ENCODE measurements at regions not wholly inside any gene's neighbourhood (a gene's known extent, or its start where the extent isn't known, plus 50 kb on each side); places are given as distances from the start of the nearest gene placed in this dataset.

DNA sequence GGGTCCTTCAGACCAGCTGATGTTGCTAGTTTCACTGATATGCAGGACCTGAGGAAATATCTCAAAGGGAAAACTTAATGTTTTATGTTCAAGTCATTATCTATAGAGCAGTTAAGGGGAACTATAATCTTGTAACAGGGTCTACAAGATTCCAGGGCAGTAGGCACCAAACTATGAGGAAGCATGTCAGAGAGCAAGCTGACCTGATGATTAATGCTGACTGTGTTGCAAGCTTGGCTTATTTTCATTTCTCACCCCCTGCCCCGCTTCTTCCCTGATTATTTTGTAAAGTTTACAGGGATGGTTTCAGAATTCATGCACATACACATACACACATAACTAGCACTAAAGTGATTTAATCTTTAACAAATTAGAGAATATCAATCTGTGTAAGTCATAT, 84.3 kb upstream of the CACNA2D1 start (continued):
- TF ChIP-seq, protein P1, sequence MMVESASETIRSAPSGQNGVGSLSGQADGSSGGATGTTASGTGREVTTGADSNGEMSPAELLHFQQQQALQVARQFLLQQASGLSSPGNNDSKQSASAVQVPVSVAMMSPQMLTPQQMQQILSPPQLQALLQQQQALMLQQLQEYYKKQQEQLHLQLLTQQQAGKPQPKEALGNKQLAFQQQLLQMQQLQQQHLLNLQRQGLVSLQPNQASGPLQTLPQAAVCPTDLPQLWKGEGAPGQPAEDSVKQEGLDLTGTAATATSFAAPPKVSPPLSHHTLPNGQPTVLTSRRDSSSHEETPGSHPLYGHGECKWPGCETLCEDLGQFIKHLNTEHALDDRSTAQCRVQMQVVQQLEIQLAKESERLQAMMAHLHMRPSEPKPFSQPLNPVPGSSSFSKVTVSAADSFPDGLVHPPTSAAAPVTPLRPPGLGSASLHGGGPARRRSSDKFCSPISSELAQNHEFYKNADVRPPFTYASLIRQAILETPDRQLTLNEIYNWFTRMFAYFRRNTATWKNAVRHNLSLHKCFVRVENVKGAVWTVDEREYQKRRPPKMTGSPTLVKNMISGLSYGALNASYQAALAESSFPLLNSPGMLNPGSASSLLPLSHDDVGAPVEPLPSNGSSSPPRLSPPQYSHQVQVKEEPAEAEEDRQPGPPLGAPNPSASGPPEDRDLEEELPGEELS (CRISPR knock-in tag; IDR thresholded peaks at IDR 0.05), result no peak
- TF ChIP-seq NFATC4 (CRISPR knock-in tag; IDR thresholded peaks at IDR 0.05), result no peak
- TF ChIP-seq, protein P2, sequence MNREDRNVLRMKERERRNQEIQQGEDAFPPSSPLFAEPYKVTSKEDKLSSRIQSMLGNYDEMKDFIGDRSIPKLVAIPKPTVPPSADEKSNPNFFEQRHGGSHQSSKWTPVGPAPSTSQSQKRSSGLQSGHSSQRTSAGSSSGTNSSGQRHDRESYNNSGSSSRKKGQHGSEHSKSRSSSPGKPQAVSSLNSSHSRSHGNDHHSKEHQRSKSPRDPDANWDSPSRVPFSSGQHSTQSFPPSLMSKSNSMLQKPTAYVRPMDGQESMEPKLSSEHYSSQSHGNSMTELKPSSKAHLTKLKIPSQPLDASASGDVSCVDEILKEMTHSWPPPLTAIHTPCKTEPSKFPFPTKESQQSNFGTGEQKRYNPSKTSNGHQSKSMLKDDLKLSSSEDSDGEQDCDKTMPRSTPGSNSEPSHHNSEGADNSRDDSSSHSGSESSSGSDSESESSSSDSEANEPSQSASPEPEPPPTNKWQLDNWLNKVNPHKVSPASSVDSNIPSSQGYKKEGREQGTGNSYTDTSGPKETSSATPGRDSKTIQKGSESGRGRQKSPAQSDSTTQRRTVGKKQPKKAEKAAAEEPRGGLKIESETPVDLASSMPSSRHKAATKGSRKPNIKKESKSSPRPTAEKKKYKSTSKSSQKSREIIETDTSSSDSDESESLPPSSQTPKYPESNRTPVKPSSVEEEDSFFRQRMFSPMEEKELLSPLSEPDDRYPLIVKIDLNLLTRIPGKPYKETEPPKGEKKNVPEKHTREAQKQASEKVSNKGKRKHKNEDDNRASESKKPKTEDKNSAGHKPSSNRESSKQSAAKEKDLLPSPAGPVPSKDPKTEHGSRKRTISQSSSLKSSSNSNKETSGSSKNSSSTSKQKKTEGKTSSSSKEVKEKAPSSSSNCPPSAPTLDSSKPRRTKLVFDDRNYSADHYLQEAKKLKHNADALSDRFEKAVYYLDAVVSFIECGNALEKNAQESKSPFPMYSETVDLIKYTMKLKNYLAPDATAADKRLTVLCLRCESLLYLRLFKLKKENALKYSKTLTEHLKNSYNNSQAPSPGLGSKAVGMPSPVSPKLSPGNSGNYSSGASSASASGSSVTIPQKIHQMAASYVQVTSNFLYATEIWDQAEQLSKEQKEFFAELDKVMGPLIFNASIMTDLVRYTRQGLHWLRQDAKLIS (CRISPR knock-in tag; IDR thresholded peaks at IDR 0.05; ENCODE audit: borderline replicate concordance), result no peak
- TF ChIP-seq, protein P3, sequence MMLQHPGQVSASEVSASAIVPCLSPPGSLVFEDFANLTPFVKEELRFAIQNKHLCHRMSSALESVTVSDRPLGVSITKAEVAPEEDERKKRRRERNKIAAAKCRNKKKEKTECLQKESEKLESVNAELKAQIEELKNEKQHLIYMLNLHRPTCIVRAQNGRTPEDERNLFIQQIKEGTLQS (CRISPR knock-in tag; conservative IDR thresholded peaks at IDR 0.05), result no peak
- TF ChIP-seq NFYB (CRISPR knock-in tag; conservative IDR thresholded peaks at IDR 0.05; ENCODE audit: low read depth), result no peak
- TF ChIP-seq HMGA2 (CRISPR knock-in tag; IDR thresholded peaks at IDR 0.05), result no peak
- TF ChIP-seq, protein P4, sequence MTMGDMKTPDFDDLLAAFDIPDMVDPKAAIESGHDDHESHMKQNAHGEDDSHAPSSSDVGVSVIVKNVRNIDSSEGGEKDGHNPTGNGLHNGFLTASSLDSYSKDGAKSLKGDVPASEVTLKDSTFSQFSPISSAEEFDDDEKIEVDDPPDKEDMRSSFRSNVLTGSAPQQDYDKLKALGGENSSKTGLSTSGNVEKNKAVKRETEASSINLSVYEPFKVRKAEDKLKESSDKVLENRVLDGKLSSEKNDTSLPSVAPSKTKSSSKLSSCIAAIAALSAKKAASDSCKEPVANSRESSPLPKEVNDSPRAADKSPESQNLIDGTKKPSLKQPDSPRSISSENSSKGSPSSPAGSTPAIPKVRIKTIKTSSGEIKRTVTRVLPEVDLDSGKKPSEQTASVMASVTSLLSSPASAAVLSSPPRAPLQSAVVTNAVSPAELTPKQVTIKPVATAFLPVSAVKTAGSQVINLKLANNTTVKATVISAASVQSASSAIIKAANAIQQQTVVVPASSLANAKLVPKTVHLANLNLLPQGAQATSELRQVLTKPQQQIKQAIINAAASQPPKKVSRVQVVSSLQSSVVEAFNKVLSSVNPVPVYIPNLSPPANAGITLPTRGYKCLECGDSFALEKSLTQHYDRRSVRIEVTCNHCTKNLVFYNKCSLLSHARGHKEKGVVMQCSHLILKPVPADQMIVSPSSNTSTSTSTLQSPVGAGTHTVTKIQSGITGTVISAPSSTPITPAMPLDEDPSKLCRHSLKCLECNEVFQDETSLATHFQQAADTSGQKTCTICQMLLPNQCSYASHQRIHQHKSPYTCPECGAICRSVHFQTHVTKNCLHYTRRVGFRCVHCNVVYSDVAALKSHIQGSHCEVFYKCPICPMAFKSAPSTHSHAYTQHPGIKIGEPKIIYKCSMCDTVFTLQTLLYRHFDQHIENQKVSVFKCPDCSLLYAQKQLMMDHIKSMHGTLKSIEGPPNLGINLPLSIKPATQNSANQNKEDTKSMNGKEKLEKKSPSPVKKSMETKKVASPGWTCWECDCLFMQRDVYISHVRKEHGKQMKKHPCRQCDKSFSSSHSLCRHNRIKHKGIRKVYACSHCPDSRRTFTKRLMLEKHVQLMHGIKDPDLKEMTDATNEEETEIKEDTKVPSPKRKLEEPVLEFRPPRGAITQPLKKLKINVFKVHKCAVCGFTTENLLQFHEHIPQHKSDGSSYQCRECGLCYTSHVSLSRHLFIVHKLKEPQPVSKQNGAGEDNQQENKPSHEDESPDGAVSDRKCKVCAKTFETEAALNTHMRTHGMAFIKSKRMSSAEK (CRISPR knock-in tag; IDR thresholded peaks at IDR 0.05; ENCODE audit: borderline replicate concordance), result no peak
- TF ChIP-seq, protein P5, sequence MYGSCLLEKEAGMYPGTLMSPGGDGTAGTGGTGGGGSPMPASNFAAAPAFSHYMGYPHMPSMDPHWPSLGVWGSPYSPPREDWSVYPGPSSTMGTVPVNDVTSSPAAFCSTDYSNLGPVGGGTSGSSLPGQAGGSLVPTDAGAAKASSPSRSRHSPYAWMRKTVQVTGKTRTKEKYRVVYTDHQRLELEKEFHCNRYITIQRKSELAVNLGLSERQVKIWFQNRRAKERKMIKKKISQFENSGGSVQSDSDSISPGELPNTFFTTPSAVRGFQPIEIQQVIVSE (CRISPR knock-in tag; IDR thresholded peaks at IDR 0.05; ENCODE audit: borderline replicate concordance), result no peak
- TF ChIP-seq, protein P6, sequence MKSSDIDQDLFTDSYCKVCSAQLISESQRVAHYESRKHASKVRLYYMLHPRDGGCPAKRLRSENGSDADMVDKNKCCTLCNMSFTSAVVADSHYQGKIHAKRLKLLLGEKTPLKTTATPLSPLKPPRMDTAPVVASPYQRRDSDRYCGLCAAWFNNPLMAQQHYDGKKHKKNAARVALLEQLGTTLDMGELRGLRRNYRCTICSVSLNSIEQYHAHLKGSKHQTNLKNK (CRISPR knock-in tag; IDR thresholded peaks at IDR 0.05), result no peak

DNA sequence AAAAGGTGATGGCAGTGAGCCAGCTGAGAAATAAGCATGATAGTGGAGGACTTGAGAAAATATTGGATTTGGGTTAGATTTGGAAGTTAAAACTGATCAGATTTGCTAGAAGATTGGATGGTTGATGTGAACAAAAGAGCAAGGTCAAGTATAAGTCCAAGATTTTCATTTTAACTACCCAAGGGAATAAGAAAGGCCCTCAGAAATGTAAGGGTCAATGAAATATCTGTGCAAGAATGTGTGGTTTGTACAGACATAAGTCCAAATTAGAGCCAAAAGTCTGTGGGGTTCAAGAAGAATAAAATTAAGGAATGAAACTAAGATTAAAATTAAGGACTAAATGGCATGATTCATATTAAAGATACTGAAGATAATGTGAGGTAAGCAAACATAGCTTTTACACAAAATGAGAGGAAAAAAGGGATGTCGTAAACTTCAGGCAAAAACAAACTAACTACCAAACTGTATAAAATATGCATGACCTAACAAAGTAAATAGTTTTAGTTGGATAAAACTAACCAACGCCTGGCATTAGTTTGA, 78.4 kb upstream of the CACNA2D1 start:
- no peak for ATAC-seq
- Mint-ChIP-seq H3K4me1 (peaks cover 13% of the 10 kb centered on the region), H3K4me3 (no peak overlapping the region), H3K27me3 (ENCODE audit: low read depth) (no peaks in the 10 kb centered on the region), H3K27ac (no peak overlapping the region), H3K36me3 (no peaks in the 10 kb centered on the region), H3K9me3 (no peaks in the 10 kb centered on the region)
- ChIA-PET POLR2A (no interaction called here), CTCF (no interaction called here)
- DNase-seq (ENCODE audit: low spot score), result no peak
- TF ChIP-seq NFATC4 (CRISPR knock-in tag; IDR thresholded peaks at IDR 0.05) (no peak), NFYB (CRISPR knock-in tag; conservative IDR thresholded peaks at IDR 0.05; ENCODE audit: low read depth) (no peak), MYBL2 (CRISPR knock-in tag; IDR thresholded peaks at IDR 0.05) (no peak), JAZF1 (CRISPR knock-in tag; IDR thresholded peaks at IDR 0.05) (no peak), RORB (CRISPR knock-in tag; IDR thresholded peaks at IDR 0.05) (no peak)
- TF ChIP-seq, protein P7, sequence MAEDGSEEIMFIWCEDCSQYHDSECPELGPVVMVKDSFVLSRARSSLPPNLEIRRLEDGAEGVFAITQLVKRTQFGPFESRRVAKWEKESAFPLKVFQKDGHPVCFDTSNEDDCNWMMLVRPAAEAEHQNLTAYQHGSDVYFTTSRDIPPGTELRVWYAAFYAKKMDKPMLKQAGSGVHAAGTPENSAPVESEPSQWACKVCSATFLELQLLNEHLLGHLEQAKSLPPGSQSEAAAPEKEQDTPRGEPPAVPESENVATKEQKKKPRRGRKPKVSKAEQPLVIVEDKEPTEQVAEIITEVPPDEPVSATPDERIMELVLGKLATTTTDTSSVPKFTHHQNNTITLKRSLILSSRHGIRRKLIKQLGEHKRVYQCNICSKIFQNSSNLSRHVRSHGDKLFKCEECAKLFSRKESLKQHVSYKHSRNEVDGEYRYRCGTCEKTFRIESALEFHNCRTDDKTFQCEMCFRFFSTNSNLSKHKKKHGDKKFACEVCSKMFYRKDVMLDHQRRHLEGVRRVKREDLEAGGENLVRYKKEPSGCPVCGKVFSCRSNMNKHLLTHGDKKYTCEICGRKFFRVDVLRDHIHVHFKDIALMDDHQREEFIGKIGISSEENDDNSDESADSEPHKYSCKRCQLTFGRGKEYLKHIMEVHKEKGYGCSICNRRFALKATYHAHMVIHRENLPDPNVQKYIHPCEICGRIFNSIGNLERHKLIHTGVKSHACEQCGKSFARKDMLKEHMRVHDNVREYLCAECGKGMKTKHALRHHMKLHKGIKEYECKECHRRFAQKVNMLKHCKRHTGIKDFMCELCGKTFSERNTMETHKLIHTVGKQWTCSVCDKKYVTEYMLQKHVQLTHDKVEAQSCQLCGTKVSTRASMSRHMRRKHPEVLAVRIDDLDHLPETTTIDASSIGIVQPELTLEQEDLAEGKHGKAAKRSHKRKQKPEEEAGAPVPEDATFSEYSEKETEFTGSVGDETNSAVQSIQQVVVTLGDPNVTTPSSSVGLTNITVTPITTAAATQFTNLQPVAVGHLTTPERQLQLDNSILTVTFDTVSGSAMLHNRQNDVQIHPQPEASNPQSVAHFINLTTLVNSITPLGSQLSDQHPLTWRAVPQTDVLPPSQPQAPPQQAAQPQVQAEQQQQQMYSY (CRISPR knock-in tag; IDR thresholded peaks at IDR 0.05), result no peak
